ENCODE measurements at regions not wholly inside any gene's neighbourhood (a gene's known extent, or its start where the extent isn't known, plus 50 kb on each side); places are given as distances from the start of the nearest gene placed in this dataset.
"Not testable (repeated sequence)": the region's sequence is repeated elsewhere in the genome, so short reads cannot be mapped to it uniquely, and the experiment has no call there.

DNA sequence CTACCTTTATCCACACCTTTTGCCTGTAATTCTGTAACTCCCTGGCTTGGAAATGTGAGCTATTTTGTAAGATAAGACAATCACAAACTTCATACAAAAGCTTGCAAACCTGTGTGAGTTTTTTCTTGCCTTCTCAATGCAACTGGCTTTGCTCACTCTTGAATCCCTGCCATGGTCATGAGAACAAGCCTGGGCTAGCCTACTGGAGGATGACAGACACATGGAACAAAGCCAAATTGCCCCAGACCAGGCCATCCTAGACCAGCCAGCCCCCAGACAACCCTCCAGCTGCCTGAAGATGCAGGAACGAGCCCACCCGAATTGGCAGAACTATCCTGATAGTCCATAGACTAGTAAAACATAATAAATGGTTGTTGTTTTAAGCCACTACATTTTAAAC lies 466.6 kb upstream of the ERCC4 start:
- in situ Hi-C loops (cut with MboI; ENCODE audit: low sequenced_read_pairs), result no loop called here

DNA sequence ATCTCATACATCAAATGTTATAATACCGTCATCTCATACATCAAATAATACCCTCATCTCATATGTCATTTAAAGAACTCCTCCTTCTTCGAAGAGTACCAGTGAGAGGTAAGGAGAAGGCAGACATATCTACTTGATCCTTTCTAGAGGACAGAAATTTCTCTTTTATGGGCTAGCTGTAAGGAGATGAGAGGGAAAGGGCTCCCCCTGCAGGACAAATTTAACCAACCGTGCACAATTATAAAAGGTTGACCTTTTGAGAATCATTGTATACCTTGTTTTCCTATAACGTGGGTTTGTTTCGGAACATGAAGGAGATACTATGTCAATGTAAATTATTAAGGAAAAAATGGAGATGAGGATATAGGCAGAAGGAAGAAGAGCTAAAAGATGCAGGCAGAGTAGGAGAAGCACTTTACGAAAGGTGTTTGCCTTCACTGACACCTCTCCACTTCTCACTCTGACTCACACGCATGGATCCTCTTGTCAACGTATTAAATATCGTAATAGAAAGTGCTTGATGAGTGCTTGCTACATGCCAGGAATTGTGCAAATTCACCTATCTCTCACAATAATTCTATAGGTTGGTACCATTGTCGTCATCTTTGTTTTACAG lies 465.9 kb upstream of the ERCC4 start:
- in situ Hi-C loops (cut with MboI; ENCODE audit: low sequenced_read_pairs), result no loop called here

DNA sequence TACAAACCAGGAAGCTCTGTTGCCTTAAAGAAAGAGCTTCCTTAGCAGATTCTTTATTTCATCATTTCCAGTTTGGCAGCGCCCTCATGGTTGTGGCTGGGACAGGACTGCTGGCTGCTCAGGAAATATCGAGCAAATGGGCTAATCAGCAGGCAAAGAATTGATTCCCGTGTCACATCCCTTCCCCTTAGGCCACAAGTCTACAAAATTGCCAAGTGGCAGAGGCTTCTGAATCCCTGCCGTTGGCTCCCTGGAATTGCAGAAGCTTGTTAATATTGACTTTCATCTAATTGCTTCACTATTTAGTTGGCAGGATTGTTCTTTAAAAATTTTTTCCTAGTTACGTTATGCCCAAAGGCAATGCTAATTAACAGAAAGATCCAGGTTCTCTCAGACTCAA lies 456.3 kb upstream of the ERCC4 start:
- in situ Hi-C loops (cut with MboI; ENCODE audit: low sequenced_read_pairs), result no loop called here

DNA sequence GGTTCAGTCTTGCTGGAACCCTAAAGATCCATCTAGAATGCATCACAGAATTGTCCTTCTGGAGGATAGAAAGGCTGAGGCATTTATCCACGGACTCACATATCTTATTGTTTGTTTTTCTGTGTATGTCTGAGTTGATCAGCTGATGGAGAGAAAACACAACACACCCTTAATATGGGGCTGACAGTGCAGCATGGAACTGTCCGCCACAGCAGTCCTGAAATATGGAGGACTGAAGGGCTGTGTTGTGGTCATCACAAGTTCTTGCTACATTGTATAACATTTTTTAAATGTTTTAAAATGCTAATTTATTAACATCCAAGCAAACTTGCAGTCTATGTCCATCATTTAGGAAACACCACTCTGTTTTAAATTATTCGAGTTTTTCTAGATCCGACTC lies 448.9 kb upstream of the ERCC4 start:
- in situ Hi-C loops (cut with MboI; ENCODE audit: low sequenced_read_pairs), result no loop called here

DNA sequence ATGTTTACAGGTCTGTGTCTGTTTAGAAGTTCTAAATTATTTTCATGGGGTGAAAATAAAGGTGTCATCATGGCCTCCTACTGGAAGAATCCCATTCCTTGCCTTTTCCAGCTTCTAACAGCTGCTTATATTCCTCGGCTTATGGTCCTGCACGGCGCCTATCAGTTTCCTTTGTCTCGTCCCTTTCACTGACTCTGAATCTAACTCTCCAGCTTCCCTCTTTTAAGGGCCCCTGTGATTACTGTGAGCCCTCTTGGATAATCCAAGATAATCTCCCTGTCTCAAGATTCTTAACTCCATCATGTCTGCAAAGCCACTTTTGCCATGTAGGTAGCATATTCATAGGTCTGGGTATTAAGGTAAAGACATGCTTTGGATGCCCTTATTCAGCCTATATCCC lies 441.0 kb upstream of the ERCC4 start:
- in situ Hi-C loops (cut with MboI; ENCODE audit: low sequenced_read_pairs), result no loop called here

DNA sequence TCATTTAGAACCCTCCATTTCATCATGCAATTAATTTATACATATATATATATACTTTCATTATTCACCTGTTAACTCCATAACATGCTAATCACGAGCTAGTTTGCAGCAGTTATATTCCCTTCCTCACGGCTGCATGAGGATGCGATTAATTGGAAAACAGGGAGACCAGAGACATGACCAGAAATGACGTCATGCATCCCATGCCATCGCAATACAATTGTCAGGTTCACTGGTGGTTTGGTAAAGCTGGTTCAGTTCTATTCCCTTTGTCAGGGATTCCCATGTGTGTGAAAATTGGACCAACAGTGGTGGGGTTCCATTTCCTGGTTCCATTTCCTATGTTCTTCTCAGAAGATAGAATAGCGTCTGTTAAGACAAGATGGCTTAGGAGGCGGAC lies 440.4 kb upstream of the ERCC4 start:
- in situ Hi-C loops (cut with MboI; ENCODE audit: low sequenced_read_pairs), result no loop called here

DNA sequence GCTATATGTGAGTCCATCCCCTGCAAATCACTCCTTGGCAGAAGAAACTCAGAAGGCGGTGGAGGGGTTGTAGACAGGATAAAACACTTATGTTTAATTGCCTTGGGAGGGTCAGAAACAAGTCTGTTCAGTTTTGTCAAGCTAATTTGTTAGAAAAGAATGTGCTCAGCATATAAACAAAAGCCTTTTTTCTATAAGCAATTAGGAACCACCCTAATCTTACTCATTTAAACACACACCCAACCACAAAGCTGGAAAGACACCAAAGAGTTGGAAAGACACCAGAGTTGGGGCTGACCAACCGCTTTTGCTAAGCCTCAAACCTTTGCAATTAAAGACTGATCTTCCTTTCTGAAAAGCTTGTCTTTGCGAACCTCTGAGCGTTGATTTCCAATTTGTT lies 439.2 kb upstream of the ERCC4 start:
- in situ Hi-C loops (cut with MboI; ENCODE audit: low sequenced_read_pairs), result no loop called here

DNA sequence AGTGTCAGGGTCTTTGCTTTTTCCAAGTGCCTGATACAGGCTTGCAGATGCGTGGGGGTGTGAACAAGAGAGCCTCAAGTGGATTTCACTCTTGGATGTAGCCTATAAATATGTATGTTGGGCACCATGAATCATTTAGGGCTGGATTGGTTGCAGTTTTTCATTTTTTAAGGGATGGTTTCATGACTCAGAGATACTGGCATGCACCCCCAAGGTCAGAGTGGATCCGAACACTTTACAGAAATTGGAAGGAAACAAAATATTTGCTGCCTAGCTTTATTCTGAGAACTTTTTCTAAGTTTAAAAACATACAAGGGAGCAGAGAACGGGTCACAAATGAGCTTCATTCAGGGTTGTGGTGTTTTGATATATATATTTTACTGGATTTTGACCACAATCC lies 436.8 kb upstream of the ERCC4 start:
- in situ Hi-C loops (cut with MboI; ENCODE audit: low sequenced_read_pairs), result no loop called here

DNA sequence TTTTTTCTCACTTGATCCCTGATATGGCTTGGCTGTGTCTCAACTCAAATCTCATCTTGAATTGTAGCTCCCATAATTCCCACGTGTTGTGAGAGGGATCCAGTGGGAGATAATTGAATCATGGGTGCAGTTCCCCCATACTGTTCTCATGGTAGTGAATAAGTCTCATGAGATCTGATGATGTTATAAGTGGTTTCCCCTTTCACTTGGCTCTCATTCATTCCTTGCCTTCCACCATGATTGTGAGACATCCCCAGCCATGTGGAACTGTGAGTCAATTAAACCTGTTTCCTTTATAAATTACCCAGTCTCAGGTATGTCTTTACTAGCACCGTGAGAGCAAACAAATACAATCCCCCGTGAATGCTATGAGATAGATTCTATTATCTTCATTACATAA lies 430.5 kb upstream of the ERCC4 start:
- in situ Hi-C loops (cut with MboI; ENCODE audit: low sequenced_read_pairs), result not testable (repeated sequence)

DNA sequence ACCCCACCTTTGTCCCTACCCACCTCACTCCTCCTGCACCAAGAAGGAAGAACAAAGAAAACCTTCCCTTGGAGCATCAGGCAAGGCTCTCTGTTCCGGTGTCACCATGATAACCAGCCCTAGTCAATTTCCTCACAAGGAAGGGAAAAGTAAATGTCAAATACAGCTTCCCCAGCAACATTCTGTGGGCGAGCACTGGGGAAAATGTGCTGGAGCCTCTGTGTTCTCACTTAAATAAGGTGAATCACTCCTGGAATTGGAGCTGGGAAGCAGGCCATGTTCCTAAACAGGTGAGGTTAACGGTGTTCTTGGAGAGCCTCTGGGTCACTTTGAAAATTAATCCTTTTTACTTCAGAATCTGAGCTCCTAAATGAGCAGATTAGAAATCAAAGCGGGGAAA lies 427.9 kb upstream of the ERCC4 start:
- in situ Hi-C loops (cut with MboI; ENCODE audit: low sequenced_read_pairs), result no loop called here

DNA sequence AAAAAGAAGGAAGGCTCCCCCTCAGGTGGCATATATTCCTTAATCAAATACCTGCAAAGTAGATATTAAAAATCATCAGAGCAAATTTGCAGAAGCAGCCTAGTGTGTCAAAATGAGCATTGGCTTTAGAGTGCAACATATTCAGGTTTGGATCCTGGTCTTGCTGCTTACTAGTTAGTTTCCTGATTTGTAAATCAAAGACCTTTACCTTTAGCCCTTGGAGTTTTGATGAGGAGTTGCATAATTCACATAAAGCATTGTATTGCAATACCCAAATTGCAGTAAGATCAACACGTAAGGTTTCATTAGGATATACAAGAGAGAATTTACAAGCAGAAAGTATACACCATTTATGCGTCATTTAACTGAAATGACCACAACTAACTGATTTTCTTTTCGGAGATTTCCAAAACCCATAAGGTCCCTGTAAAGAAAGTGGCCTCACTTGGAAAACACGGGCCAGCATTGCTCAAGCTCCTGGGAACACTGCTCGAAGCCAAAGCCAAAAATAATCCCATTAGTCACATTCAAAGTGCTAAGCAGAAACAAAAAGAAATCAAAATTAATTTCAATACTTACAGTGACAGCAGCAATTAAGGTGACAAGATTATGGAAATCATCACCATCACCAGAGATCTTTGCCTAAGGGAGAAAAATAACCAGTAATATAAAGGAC lies 415.9 kb upstream of the ERCC4 start:
- in situ Hi-C loops (cut with MboI; ENCODE audit: low sequenced_read_pairs), result no loop called here

DNA sequence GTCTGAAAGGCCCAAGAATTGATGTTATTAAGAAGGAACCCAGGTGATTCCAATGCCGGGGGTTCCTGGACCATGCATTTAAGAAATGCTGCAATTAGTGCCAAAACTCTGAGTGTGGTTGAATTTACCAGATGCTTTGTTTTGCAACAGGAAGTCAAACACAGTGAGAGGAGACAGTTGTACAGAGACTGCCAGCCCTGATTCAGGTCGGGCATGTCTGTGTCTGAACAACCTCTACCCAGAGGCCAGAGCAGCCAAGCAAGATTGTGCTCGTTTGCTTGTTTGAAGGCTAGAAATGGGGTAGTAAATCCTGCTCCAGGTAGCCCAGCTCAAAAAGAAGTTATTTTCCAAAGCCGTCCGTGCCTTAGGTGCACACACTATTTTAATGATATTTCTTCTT lies 412.4 kb upstream of the ERCC4 start:
- in situ Hi-C loops (cut with MboI; ENCODE audit: low sequenced_read_pairs), result no loop called here

DNA sequence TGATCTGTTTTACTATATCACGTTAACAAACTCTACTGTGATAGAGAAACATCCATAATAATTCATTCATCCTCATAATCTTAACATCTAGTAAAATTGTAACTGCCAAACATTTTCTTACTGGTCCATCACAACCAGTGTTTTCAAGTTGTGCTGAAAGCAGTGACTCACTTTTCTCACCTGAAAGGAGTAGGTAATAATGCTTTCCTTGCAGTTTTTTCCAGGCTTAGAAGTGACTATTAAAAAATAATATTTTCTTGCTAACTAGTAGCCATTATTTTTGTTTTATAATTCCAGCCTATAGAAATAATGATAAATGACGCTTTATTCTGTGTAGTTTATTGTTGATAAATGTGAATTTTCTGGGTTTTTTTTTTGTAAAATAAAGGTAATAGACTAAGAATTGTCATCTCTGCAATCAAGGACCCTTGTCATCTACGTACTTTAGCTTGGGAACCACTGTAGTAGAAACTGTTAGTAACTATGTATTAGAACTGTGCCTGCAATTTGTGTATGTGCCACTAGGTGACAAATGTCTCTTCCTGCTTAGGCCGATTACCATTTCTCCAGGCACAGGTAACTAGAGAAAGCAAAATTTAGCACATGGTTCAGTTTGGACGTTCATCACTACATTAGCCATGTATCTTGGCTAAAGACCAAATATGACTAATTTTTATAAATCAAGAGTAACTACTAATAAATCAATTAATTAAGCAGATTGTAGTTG lies 409.4 kb upstream of the ERCC4 start:
- in situ Hi-C loops (cut with MboI; ENCODE audit: low sequenced_read_pairs), result no loop called here

DNA sequence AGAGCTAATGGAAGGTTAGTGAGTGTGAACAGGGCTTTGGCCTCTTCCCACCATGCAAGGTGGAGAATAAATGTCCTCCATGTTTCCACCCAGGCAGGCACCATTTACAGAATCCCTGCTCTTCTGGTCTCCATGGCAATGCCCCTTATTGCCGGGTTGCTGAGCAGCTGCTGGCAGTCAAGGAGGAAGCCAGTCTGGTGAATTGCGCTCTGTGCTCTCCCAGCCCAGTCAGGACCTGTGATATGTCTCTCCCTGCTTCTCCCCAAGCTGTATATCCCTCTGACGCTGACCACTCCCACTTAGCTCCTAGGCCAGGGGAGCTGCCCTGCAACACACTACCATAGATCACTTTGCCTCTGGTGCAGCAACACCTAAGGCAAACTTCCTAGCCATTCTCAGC lies 402.1 kb upstream of the ERCC4 start:
- in situ Hi-C loops (cut with MboI; ENCODE audit: low sequenced_read_pairs), result no loop called here

DNA sequence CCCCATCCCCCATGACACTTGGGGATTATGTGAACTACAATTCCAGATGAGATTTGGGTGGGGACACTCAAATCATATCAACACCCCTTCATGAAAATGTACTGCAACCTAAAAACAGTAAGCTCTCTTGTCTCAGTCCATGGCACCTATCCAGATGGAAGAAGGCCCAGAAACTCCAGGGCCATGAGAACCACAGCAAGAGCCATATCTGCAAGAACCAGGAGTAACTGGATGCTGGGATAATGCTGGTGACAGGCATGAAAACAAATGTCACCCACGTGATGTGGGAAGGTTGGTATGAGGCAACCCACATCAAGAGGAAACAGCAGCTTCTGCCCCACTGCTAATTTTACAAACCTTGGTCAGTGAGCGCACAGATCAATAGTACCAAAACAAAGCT lies 400.1 kb upstream of the ERCC4 start:
- in situ Hi-C loops (cut with MboI; ENCODE audit: low sequenced_read_pairs), result no loop called here

DNA sequence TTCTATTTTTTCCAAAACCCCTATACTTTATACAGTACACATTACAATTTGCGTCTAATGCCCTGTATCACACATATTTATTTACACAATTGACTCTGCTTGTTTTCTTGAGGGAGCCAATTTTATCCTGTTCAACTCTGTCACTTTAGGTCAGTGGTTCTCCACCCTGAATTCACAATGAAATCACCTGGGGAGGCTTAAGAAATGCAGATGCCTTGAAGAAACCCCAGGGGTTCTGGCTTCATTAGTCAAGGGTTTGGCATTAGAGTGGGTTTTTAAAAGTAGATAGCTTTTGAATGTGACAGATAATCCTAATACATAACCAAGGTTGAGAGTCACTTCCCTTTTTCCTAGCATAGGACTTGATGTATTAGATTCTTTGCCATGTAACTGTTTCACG lies 398.6 kb upstream of the ERCC4 start:
- in situ Hi-C loops (cut with MboI; ENCODE audit: low sequenced_read_pairs), result no loop called here

DNA sequence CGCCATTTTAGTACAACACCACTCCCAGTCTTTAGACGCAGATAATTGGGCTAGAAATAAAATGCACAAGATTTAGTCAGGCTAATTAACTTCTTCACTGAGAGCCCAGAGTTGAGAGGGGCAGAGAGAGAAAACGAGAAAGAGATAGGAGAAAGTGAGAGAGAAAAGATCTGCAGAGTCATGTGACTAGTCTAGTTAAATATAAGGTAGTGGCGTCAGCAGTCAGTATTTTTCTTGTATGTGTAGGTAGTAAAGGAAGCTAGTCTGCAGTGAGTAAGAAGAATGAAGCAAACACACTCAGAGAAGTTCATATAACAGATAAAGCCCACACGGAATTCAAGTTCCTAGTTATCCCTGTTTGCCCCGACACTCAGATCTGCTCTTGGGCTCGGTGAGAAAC lies 392.6 kb upstream of the ERCC4 start:
- in situ Hi-C loops (cut with MboI; ENCODE audit: low sequenced_read_pairs), result no loop called here

DNA sequence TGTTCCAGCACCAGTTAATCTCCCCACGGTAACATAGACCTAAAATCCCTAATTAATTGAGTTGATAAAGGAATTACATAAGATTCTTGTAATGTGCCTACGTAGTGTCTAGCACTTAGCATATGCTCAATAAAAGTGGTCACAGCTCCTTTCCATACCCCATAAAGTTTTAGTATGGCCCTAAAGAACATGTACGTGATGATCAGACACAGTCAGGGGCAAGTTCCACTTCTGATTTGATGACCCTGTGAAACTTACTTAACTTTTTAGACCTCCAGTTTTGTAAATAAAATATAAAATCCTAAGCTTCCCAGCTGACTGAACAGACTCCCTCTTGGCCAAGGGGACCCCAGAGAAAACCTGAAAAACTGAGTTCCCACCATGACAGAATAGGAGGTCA lies 391.3 kb upstream of the ERCC4 start:
- in situ Hi-C loops (cut with MboI; ENCODE audit: low sequenced_read_pairs), result no loop called here

DNA sequence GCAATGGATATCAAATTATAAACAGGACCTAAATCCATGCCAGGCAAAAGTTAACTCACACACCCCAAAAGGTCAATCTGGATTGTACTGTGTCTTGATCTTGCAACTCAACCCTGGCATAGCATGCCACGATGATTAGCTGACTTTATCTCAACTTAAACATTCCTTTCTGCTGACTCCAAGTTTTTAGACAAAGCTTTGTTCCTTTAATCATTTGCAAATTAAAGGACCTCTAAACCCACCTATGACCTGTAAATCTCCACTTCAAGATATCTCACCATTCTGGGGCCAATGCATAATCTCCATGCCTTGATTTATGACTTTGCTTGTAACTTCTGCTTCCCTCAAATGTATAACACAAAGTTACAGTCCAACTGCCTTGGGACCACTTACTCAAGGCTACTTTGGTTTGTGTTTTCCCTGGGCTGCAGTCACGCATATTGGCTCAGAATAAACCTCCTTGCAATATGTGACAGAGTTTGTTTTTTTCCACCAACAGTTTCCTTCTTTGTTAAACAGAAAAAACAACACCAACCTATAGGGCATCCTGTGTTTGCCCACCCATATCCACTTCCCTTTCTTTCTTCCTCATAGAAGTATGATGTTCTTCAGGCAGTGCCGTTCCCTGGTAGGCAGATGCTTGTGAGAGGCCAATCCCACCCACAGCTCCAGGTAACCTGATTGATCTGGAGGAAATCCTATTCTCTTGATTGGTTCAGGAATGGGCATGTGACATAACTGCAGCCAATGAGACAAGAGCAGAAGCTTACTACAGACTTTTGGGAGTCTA lies 390.6 kb upstream of the ERCC4 start:
- in situ Hi-C loops (cut with MboI; ENCODE audit: low sequenced_read_pairs), result no loop called here

DNA sequence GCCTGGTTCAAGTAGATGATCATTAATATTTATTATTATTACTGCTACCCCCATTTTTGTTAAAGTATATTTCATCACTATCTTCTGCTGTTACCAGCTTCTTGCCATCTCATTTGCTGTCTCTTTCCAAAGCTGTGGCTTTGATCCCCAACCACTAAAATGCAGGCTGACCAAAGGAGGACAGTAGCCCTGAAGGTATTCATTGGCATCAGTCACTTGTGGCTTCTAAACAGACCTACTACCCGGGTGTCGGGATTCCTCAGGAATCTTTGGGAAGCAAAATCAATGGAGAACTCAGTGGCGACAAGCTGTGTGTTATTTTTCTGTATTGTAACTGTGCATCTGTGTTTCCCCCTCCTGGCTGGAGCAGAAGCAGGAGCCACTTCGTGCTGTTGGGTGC lies 379.2 kb upstream of the ERCC4 start:
- in situ Hi-C loops (cut with MboI; ENCODE audit: low sequenced_read_pairs), result no loop called here

DNA sequence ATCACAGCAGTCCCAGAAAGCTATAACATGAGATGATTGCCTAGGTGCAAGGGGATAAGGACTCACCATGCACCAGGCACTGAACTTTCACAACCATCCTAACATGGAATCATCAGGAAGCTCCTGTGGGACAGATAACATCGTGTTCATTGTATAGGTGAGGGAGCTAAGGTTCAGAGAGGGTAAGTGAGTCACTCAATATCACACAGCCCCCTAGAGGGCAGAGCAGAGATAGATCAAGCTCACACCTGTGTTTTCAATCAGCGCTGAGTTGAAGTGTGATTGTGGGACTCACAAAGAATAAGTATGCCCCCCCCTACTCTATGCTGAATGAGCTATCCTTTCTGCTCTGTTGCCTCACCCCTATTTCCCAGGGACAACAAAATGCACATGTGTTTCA lies 377.7 kb upstream of the ERCC4 start:
- in situ Hi-C loops (cut with MboI; ENCODE audit: low sequenced_read_pairs), result no loop called here

DNA sequence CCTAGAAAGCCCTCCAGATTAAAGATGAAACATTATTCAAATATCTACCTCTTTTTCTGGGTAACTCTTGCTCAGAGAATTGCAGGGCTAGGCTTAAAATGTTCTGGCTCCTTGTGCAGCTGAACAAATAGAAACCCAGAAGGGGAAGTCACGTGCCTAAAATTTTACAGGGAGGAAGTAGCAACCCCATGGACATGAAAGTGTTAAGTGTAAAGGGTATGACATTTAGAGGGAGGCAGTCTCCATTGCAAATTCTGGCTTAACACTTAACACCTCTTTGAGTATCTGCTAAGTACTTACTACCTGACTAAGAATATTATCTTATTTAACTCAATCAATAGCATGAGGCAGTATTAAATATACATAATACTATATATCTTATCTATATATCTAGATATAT lies 376.1 kb upstream of the ERCC4 start:
- in situ Hi-C loops (cut with MboI; ENCODE audit: low sequenced_read_pairs), result no loop called here

All from HL-60/S4 (cell line).